NCI-H748 treated with DMSO at 0.1 percent for 48 hours (cell line): ENCODE measurements at regions not wholly inside any gene's neighbourhood (a gene's known extent, or its start where the extent isn't known, plus 50 kb on each side); places are given as distances from the start of the nearest gene placed in this dataset.

Source experiments
- DNase-seq: peaks from one replicate; lab custom pipeline; 2025; lab: John Stamatoyannopoulos, UW

GRCh38 chr22:22395245-22395644 lies 113.3 kb downstream of the ZNF280B start:
- no peak for DNase-seq

DNA sequence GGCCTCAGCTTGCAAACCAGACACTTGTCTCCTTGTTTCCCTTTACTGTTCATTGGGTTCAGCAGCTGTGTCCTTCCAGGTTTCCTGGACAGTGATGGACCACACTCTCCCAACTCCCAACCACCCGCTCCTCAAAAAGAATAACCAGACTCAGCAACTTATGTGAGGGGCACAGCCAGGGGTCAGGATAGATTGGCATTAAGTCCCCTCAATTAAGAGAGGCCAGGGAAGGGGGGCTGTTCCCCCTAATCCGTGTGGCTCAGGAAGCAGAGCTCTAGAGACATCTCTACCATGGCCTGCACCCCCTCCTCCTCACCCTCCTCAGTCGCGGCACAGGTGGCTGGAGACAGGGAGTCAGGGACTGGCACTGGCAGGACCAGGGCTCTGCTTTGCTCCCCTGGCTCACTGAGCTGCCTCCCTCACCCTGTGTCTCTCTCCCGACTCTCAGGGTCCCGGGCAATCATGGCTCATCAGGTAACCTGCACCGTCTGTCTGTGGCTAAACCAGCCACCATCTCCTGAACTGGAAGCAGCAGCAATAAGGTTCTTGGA lies 111.7 kb downstream of the ZNF280B start:
- no peak for DNase-seq

DNA sequence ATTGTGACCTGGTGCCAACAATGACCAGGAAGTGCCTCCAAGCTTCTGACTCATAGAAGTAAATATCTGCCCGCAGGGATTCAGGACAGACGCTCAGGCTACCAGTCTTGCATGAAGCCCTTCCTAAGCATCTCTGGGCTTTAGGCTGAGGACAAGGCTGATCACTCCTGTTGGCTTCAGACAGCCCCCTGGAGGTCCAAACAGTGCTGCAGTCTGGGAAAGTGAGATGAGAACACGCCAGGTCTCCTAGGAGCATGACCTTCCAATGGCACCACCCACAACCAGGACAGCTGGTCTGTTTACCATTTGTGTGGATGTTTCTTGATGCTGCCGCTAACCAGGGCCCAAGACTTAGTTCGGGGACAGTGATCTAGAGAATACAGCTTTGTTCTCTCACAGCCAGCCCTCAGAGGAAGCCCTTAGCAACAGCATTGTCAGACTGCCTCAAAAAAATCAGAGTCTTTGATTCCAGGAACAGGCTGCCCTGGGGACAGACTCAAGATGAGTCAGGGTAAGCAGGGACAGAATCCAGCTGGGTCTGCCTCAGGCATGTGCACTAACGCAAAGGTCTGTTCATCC lies 111.2 kb downstream of the ZNF280B start:
- no peak for DNase-seq

DNA sequence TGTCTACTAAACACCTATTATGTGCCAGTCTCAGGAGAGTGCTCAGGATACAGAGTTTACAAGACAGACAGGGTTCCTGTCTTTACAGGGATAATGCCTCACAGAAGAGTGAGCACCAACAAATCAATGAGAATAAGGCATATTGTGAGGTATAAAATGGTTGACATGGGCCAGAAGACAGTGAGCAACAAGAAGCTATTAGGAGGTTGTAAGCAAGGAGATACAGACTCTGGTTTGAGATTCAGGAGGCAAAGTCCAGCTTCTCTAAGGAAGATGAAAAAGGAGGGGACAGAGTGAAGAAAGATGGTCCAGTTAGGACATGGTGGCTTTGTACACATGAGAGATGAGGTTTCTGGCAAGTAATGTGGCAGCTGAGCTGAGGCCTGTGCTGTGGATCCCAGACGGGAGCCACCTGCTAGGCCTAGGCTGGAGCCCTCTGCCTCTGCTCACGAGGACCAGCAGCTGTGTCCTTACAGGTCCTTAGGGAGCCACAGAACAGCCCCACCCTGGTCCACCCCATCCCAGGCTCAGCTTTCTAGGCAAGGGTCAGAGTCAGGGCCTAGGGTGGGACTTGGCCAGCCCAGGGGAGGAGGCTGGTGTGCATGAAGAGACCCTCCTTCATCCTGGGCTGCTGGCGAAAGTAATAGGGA lies 110.5 kb downstream of the ZNF280B start:
- DNase-seq = no peak

GRCh38 chr22:22398530-22399327 lies 109.8 kb downstream of the ZNF280B start:
- DNase-seq = no peak

DNA sequence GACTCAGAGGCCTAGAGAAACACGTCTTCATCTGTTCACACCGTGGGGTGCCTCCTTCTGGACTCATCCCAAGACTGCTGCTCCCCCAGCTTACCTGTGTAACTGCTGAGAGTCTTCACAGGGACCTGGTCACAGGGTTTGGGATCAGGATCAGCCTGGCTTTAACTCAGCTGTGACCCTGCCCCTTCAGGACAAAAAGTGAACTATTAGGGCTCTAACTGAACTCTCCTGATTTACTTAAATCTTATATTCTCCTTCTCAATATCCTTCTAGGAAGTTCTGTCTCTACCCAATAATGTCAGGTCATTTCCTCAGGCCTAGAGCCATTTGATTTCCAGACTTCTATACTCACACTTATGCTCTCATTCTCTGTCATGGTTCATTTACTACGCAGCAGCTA lies 108.4 kb downstream of the ZNF280B start:
- no peak for DNase-seq

DNA sequence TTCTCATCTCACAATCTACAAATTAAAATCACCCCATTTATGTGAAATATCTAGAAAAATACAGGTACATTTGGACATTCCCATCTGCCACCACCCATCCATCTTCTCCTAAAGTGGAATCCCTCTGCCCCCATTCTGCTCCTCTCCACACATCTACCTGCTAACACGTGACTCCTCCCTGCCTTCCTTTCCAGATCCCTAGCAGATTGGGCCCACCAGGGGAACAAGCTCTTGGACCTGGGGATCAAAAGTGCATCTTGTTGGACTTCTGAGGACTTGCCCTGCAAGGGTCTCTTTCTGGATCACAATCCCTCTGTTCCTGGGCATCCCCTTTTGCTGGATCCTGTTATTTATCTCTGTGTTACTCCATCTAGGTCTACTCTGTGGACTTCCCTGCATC lies 107.6 kb downstream of the ZNF280B start:
- no peak for DNase-seq

DNA sequence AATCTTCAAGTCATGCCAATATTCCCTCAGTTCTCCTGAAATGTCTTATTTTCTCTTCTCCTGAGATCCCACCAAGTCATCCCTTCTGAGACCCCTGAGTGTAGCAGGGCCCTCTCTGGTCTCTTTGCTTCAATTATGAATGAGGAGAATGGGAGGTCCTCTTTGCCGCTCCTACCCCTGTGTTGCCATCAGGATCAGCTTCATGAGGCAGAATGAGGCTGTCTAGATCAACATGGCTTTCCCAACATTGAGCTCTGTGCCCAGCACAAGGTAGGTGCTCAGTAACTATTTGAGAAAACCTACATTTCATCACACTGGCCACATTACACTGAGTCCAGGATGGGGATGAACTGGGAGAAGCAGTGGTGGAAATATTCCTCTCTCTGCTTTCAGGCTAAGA lies 107.2 kb downstream of the ZNF280B start:
- DNase-seq = no peak

DNA sequence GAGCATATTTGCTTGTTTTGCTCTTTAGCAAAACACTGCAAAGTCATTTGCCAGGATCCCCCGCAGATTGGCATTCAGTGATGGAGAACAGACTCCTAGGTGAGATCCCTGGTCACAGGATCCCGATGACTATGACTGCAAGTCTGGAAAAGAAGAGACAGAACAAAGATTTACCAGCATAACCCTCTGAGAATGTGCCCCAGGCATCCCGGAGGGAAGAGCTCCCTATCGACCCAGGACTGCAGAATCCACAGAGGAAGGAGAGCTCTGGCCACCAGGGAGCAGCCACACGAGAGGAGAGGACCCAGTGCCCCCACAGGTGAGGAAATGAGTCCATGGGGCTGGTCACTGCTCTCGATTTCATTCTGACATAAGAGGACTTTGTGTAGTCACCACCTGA lies 105.2 kb downstream of the ZNF280B start:
- DNase-seq = no peak

DNA sequence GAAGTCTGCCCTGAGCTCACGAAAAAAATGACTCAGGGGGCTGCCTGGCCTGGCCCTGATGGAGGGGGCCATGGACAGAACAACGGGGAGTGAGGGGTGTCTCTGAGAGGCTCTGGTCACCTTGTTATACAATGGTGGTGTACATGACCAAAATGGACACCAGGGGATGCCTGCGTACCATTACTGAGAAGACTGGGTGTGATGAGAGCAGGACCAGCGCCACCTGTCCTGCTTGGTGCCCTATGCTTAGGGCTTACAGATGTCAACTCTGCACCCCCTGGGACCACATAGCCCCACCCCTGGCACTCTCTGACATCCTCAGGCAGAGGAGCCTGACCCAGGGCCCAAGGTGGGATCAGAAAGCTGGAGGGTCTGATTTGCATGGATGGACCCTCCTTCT lies 104.8 kb downstream of the ZNF280B start:
- DNase-seq = no peak

- DNase-seq = no peak
Measured at GRCh38 chr22:22404598-22405284, 103.8 kb downstream of the ZNF280B start.

DNA sequence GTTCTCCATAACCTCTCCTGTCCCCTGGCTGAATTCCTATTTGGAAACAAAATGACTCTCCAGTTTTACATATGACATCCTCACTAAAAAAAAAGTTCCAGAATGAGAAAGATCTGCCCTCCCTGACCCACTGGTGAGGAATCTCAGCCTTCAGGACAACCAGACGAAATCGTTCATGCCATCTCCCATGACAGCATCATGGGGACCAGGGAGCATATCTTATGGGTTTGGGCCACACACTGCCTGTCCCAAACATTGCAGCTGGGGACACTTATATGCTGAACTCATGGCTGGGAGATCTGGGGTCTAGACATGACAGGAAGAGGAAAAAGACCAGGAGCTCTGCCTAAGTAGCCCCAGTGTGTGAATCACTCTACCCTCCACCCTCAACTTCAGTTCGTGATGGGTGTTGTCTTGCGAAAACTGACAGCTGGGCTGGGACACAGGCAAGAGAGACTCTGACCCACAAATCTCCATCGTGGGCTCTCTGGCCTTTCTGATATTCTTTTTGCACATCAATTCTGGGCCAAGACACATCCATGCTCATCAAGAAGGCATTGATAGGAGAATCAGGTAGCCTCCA lies 102.0 kb downstream of the ZNF280B start:
- DNase-seq = no peak

GRCh38 chr22:22407061-22407460 lies 101.5 kb downstream of the ZNF280B start:
- DNase-seq = no peak

DNA sequence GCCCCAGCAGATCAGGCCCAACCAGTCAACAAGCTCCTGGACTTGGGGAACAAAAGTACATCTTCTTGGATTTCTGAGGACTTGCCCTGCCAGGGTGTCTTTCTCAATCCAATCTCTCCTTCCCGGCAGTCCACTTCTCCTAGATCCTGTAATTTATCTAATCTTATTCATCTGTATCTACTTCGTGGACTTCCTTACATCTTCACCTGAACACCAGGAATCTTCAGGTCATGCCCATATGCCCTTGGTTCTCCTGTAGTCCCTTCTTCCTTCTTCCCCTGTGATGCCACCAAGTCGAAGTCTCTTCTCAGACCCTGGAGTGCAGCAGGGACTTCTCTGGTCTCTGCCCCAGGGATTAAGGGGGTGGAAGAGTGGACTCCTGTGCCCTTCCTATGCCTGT lies 100.3 kb downstream of the ZNF280B start:
- no peak for DNase-seq

DNA sequence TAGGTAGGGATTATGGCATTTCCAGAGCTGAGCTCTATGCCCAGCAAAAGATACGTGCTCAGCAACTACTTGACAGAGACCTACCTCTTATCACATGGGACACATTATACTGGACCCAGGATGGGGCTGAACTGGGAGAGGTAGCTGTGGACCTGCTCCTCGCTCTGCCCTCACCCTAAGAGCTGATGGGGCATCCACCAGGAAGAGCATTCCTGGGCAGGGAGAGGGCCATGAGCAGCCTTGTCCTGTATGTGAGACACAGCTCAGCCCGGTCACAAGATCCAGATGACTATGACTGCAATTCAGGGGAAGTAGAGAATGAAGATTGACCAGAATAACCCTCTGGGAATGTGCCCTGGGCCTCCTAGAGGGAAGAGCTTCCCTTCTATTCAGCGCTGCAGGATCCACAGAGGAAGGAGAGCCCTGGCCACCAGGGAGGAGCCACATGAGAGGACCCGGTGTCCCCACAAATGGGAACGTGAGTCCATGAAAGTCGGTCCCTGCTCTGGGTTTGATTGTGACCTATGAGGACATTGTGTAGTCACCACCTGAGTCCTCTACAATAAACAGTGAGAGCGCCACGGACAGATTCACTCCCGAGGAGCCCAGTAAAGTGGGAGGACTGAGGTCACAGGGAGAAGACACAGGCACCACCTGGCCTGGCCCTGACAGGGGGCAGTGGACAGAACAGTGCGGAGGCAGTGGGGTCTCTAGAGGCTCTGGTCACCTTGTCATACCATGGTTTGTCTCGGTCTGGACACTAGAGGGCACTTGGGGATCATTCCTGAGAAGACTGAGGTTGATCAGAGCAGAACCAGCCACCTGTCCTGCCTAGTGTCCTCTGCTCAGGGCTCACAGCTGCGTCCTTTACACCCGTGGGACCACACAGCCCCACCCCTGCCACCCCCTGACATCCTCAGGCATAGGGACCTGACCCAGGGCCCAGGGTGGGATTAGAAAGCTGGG lies 99.5 kb downstream of the ZNF280B start:
- no peak for DNase-seq

GRCh38 chr22:22410121-22410520 lies 98.4 kb downstream of the ZNF280B start:
- DNase-seq = no peak

- DNase-seq = no peak
Measured at GRCh38 chr22:22410677-22411076, 97.9 kb downstream of the ZNF280B start.

DNA sequence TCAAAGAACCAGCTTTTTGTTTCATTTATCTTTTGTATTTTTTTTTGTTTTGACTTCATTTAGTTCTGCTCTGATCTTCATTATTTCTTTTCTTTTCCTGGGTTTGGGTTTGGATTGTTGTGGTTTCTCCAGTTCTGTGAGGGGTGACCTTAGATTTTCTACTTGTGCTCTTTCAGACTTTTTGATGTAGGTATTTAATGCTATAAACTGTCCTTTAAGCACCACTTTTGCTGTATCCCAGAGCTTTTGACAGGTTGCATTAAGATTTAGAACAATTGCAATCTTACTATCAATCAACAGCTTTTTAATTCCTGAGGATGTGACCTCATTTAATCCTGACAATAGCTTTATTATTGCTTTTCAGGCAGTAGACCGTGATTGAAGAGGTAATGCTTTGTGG lies 94.3 kb downstream of the ZNF280B start:
- no peak for DNase-seq

DNA sequence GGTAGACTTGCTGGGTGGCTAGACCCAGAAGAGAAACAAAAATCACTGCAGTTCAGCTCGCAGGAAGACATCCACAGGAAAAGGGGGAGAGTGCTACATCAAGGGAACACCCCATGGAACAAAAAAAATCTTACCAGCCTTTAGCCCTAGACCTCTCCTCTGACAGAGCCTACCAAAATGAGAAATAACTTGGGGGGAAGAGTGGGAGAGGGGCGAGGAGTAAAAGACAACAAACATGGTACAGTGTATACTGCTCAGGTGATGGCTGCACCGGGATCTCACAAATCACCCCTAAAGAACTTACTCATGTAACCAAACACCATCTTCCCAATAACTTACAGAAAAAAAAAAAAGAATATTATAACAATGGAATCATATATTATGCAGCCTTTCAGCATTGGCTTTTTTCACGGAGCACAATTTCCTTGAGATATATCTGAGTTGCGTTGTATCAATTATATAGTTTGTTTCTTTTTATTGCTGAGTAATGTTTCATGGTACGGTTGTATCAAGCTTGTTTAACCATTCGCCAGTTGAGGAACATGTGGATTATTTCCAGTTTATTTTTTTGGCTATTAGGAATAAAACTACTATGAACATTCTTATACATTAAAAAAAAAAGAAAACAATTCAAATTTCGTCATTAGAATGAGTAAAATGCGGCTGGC lies 90.9 kb downstream of the ZNF280B start:
- no peak for DNase-seq

DNA sequence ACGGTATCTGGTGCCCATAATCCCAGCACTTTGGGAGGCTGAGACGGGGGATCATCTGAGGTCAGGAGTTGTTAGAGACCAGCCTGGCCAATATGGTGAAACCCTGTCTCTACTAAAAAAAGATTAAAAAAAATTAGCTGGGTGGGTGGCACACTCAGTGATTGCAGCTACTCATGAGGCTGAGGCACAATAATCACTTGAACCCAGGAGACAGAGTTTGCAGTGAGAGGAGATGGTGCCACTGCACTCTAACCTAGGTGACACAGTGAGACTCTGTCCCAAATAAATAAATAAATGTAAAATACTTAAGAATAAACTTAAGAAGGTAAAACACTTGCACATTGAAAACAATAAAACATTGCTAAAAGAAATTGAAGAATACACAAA lies 90.4 kb downstream of the ZNF280B start:
- DNase-seq = no peak
